DLD1 (cell line): ENCODE measurements at regions not wholly inside any gene's neighbourhood (a gene's known extent, or its start where the extent isn't known, plus 50 kb on each side); places are given as distances from the start of the nearest gene placed in this dataset.

ENCODE experiments used
- in situ Hi-C: cut with HindIII; loops from 2 replicates; pipeline ENCODE4 v1.10.0; 2017; ENCODE audit warnings: low sequenced_read_pairs

DNA sequence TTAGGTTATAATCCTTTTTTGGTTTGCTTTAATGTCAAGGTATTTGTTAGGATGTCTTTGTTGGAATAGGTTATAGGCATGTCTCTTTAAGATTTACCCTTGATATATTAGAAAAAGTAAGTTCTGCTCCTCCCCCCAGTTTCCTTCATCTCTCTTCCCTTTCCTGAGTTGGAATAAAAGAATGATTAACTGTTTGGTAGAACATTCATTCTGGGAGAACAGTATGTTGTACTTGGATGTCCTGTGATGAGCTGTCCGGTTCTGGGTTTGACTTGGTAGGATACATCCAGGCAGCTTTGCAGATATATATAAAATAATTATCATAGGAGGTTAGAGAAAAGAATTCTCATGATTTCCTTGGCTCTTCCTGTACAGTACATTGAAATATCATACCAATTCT is 199.6 kb upstream of the RREB1 start:
- in situ Hi-C loops, result no loop called here

DNA sequence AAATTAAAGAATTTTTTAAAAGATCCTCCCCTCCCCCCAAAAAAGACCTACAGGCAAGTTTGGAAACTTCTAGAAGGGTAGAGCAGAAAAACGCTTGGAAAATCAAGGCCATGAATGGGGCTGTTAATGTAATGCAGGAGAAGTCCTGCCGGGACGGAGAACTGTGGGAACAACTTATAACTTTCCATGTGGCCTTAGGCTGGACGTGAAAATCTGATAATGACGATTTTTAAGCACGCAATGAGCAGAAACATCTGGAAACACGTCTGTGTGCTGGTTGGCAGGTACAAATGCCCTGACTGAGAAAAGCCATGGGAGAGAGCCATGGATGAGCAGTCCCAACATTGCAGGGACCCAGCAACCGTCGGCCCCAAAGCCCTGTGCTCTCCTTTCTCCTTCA is 198.7 kb upstream of the RREB1 start:
- in situ Hi-C loops, result no loop called here

DNA sequence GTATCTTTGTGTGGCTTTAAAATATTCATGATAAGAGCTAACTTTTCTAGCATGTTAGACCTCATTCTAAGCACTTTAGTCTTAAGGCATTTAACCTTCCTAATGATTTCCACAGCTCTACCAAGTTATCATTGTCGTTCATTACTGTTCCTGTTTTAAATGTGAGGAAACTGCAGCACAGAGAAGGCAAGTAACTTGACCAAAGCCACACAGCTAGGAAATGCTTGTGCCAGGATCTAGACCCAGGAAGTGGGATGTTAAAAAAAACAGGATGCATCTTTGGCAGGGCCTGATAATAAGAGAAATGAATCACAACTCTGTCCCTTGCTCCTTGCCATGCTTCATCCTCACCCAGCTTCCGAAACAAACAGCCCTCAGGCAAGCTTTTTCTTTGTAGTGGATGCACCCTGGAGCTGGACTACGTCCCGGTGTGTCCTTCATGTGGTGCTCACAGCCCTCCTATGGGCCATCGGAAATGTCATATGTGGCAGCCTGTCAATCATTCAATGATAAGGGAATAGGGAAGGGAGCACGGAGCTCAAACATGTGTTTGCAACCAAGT is 196.9 kb upstream of the RREB1 start:
- in situ Hi-C loops, result no loop called here

DNA sequence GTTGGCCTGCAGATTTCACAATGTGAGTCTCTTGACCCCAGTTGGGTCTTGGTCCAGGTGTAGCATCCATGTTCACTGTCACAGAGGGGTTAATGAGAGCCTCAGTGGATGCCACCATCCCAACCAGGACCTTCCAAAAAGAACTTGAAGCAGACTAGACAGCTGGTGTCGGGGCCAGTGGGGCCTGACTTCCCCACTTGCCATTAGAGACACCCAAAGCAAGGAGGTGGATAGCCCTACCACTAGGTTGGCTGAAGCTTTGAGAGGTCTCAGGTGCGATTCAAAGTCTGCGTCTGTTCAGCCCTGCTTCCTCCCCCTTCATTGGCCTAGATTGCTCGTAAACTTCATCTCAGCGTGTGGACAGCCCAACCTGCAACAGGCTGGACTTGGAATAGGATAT is 196.4 kb upstream of the RREB1 start:
- in situ Hi-C loops, result no loop called here

DNA sequence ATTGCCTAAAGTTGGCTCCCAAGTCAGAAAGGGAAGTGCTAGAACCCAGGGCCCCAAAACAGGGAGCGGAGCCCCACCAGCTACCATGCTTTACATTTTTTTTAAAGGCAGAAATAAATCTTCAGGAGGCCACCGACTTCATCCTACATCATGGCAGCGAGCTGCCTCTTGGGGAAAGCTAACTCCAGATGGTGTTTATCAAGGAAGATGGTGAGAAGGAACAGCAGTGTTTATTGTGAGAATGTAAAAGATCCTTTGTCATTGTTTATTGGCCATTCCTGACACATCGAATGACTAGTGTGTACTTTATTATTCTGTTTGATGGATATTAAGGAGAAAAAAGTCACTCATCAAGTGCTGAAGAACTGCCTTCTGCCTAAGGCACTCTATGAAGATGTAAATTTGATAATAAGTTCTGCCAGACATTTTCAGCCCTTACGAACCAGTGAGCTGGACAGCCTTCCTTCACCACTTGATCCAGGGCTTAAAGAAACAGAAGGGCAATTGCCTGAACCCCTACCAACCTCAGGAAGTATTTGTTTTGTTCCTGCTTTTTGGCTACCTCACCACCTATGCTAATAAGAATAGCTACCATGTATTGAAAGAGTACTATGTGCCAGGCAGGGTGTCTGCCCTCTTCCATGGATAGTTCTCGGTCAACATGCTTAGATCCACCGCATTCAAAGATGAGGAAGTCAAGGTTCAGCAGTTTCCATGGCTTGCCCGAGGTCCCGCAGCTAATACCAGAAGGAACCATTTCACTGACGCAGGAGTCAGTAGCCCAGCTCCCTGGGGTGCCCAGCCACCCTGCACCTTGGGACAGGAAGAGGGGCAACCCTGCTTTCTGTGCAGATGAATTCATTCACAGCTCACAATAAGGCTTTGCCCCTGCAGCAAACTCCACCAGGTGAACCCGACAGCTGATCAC is 194.7 kb upstream of the RREB1 start:
- in situ Hi-C loops, result no loop called here

DNA sequence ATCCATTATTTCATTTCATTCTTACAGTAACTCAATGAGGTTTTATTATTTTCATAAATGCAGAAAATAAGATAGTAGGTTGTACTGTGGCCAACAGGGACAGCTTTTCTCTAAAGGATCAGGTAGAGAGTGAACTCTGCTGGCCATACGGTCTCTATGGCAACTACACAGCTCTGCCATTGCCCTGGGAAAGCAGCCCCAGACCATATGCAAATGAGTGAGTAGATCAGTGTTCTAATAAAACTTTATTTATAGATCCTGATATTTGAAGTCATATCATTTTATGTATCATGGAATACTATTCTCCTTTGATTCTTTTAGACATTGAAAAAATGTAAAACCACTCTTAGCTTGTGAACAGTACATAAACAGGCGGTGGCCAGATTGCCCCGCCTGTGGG is 192.5 kb upstream of the RREB1 start:
- in situ Hi-C loops, result no loop called here

DNA sequence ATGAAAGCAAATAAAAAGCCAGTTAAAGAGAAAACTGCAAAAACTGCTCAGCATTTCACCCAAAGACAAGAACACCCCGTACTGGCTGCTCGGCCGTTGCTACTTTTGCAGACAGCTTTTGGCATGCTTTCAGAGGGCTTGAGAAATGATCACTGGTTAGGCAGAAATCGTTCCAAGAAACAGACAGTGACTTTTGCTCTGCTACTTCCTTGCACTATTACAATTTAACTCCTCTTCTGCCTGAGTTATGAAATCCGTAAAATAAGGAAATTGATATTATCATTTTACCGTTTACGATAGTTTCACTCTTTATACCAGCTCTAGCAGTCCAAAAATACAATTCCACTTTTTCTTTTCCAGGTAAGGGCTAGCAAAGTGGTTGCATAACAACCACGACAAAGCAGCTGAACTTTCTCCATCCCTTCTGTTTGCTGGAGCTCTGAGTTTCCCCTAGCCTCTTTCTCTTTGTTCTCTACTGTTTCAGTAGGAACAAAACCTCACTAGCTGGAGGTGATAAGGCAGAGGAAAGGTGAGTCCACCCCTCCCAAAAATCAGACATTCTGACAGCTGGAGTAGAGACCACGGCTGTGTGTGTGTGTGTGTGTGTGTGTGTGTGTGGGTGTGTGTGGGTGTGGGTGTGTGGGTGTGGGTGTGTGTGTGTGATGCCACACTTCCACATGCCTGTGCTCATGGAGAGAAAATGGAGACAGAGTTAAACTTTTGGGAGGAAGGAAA is 191.8 kb upstream of the RREB1 start:
- in situ Hi-C loops, result no loop called here

DNA sequence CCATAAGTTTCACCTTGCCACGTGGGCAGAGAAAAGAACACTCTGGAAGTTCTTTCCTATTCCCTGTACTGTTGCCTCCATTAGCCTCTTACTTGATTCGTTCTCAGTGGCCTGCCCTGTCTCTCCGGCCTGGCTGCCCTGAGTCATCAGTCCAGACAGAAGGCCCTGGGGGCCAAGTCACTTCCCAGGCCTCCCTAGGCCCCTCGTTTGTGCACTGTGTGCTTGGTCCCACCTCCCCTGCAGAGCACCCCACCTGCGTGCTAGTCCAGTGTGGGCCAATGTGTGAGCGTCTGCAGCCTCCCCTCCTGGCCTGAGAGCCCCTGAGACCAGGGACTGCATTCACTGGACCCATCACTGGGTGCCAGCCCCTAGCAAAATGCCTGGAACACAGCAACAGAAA is 191.2 kb upstream of the RREB1 start:
- in situ Hi-C loops, result no loop called here

DNA sequence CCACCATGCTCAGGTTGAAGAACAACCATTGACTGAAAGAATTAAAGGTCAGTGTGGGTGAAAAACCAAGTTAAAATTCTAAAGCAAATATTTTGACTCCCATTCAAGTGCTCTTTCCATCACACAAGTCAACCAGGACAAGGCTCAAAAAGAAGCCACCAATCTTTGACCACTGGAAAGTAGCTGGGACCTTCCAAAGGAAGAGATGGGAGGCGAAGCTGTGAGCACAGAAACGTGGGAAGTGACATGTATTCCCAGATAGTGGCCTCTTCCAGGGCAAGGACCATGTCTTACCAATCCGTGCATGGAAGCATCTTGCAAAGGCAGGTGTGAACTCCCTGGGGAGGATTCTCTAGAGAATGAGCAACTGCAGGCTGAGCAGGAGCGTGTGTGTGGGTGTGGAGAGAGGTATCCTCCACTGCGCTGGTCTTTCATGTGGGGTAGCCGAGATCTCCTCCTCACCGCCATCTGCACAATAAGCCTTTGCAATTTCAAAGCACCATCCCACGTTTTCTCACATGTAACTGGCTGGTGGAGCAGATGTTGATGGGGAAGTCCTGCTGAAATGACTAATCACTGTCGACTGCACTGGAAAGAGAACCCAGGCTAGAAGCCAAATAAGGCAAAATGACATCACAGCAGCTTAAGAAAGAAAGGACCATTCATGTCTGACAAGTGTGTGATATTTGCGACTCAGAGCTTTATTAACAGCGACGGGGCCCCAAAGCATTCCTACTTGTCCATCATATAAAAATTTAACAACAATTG is 189.4 kb upstream of the RREB1 start:
- in situ Hi-C loops, result no loop called here

DNA sequence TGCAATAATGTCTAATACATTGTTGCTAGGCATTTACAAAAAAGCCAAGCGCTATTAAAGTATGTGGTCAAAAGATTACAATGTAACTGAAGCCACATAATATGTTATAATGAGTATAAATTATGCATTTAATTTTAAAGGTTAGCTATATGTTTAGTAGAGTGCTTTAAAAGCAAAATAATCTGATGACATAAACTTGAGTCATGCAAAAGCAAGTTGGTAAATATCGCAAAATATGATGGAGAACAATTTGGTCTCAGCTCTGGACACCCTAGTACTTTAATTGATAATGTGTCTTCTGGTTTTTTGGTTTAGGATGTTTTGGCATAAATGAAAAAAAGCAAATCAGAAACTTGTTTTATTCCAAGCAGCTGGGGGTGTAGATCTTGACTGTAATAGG is 188.6 kb upstream of the RREB1 start:
- in situ Hi-C loops, result no loop called here

DNA sequence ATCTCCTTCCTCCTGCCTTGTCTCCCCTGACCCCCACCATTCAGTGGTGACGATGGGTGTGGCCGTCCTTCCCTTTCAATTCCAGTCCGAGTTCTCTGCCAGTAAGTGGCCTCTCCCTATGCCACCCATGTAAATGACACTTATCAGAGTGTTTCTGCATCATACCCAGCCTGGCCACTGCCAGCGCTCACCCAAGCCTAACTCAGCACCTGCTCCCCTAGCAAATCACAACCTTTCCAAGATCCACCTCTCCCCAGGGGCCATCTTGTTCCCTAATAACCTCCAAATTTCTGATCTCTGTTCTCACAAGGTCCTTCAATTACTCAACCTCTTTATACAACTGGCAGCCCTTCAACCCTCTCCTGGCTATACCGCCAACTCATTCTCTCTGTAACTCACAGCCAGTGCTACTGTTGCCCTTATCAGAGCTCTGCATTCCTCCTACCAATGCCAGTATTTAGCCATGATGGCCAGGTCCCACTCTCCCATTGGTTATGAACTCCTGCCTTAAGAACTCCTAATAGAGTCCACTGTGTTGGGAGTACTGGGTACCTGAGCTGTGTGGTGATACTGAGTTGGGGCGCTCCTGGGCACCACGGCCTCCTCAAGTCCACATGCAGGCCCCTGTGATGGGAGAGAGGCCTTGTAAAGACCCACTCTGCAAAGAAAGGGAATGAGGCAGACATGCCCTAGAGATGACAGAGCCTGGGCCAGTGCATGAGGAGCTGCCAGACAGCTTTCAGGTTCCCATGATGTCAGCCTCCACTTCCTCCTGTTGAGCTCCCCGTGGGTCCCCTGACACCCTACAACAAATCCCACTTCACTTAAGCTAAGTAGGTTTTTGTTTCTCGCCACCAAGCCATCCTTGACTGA is 187.4 kb upstream of the RREB1 start:
- in situ Hi-C loops, result no loop called here

DNA sequence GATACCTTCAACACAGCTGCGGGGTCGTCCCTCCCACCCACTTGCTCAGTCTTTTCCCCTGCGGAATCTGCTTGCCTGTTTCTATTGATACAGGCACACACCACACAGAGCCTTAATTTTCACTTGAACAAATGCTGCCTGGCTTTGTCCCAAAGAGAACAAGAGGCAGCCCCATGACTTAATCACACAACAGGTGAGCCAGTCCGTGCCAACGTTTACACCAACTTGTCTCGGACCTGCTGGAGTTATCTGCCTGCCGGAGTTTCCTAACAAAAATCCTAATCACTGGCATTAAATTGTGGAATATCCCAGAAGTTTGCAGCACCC is 186.8 kb upstream of the RREB1 start:
- in situ Hi-C loops, result no loop called here

DNA sequence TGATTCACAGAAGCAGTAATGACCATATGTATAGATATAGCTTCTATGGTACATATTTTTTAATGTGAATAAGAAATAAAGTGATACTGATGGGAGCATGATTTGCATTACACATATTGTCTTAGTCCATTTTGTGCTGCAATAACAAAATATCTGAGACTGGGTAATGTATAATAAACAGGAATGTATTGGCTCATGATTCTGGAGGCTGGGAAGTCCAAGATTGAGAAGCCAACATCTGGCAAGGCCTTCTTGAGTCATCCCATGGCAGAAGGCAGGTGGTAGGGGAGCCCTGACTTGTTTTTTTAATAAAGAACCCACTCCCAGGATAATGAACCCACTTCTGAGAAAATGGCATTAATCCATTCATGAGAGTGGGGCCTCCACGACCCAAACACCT is 185.6 kb upstream of the RREB1 start:
- in situ Hi-C loops, result no loop called here

DNA sequence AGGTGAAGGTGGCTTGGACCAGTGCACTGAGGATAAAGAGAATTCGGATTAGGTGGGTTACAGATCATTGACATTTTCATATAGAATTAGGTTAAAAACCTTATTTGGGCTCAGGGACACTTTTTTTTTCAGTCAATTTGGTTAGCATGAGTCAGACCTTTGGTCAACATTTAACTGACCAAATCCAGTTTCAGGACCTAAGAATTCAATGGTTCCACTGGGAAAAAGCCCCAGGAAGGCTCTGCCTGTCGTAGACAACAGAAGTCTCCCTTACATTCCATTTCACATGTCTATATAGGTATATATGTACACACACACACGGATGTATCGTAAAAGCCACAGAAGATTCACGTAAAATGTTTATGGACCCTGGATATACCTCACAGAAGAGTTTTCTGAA is 184.2 kb upstream of the RREB1 start:
- in situ Hi-C loops, result no loop called here

DNA sequence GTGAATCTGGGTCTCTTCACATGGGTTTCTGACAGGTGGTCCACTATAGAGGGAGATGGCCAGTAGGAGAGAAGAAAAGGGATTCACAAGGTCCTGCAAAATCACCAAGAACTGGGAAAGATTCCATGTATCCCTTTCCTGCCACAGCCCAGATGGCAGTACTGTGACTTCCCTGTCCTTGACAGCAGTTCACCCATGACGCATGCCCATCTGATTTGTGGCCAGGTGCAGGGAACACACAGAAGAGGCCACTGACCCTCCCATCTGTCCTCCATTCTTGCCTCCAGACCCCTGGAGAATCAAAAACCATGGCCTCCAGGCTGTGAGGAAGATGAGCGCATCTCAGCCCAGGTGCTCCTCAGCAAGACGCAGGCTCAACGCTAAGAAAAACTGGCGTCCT is 183.1 kb upstream of the RREB1 start:
- in situ Hi-C loops, result no loop called here

DNA sequence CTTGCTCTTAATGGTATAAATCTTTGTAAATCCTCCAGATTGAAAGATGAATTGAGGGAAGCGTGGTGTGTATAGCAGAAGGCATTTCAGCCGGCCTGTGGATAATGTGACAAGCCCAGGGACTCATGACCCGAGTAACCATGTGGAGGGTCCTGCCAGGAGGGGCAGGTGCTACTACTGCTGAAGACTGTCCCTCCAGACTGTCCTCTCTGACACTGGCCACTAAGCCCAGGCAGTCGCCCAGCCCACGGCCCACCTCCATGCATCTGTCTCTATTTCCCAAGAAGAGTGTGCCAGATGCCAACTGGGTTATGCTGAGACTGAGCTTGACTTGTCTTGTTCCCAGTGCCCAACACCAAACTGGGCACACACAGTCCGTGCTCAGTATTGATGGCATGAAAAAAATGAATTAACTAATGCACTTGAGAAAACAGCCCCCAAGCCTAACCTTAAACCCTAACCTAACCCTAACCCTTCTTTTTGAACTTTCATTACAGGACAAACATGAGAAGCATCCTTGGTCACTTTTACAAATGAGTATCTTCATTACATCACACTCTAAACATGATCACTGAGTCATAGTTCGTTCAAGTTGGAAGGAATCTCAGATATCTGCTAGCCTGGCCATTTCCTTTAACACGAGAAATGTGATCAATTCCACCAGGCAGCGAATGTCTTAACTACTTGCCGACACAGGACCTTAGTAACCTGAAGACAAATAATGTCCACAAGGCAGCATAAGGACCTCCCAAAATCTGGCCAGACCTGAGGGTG is 182.2 kb upstream of the RREB1 start:
- in situ Hi-C loops, result no loop called here

DNA sequence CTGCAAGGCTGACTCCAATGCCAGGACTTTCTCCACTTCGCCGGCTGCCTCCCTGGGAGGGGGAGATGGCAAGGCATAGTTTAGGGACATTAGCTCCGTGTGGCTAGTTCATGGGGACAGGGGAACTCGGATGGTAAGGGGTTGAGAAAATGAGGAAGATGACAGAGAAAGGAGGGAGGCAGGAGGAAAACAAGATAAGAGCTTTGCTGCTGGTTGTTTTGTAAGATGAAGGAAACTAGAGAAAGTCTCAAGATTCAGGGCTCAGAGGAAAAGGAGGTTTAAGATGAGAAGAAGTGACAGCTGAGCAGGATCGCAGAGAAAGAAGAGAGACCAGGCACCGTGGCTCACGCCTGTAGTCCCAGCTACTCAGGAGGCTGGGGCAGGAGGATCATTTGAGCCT is 180.9 kb upstream of the RREB1 start:
- in situ Hi-C loops, result no loop called here

DNA sequence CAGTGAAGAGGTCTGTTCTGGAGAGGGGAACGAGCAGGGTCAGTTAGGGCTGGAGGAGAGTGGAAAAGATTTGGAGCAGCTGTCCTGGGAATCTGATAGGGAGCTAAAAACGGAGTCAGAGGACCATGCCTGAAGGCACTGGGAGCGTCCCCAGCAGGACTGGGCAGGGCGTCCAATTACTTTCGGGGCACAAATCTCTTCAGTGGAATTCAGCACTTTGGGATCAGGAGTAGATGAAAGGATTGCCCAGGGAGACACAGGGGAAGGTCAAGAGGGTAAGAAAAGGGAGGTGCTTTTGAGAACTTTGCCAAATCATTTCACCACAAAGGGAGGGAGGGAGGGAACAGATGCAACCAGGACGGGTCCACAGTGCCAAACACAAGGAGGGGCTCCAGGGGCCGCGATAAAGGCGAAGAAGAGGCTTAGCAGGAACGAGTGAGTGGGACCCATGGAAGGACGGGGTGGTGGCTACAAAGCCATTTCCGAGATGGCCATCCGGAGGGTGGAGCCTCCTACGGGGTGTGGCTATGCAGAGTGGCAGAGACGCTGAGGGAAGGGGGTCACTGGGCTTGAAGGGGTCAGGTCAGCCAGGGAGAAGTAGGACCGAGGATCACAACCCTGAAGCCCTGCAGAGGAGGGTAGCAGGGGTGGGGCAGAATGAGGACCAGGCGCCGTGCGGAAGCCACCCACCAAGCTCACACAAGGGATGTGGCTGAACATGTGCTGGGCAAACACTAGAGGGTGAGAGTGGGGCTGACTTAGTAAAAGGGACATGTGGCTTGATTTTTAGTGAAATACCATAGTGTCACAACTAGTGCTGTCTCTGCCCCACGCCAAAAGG is 180.0 kb upstream of the RREB1 start:
- in situ Hi-C loops, result no loop called here
